ENCODE measurements at regions not wholly inside any gene's neighbourhood (a gene's known extent, or its start where the extent isn't known, plus 50 kb on each side); places are given as distances from the start of the nearest gene placed in this dataset.

- intact Hi-C loops (cut with DNase I), result no loop called here
- TF ChIP-seq CTCF (IDR thresholded peaks at IDR 0.05), result no peak
- no peak for TF ChIP-seq EP300 (IDR thresholded peaks at IDR 0.05)
- TF ChIP-seq POLR2AphosphoS5 (IDR thresholded peaks at IDR 0.05), result no peak
- no peak for TF ChIP-seq POLR2A (IDR thresholded peaks at IDR 0.05)
- WGBS, 2 donors, result 95 to 96% methylated on average over 1 of the region's 1 CpG
Observed at GRCh38 chr4:166458756-166459155, 585.7 kb downstream of the TLL1 start.

GRCh38 chr4:166459621-166460020, 586.6 kb downstream of the TLL1 start:
- H3K9me3 ChIP-seq, result no peaks in the 10 kb centered on the region
- H3K4me1 ChIP-seq, result no peaks in the 10 kb centered on the region
- intact Hi-C loops (cut with DNase I), result no loop called here
- no peaks in the 10 kb centered on the region for H3K27me3 ChIP-seq
- WGBS, 2 donors, result 61 to 66% methylated on average over 5 of the region's 5 CpGs
- H3K27ac ChIP-seq, result no peak overlapping the region
- no peak for TF ChIP-seq POLR2A (IDR thresholded peaks at IDR 0.05)
- TF ChIP-seq EP300 (IDR thresholded peaks at IDR 0.05), result no peak
- TF ChIP-seq POLR2AphosphoS5 (IDR thresholded peaks at IDR 0.05), result no peak
- DNase-seq, result no peak
- H3K36me3 ChIP-seq, result no peaks in the 10 kb centered on the region
- no peak overlapping the region for H3K4me3 ChIP-seq

More at GRCh38 chr4:166458756-166459155, 585.7 kb downstream of the TLL1 start:
- no peaks in the 10 kb centered on the region for H3K4me1 ChIP-seq
- H3K27me3 ChIP-seq, result no peaks in the 10 kb centered on the region
- no peak overlapping the region for H3K4me3 ChIP-seq
- no peaks in the 10 kb centered on the region for H3K36me3 ChIP-seq
- no peaks in the 10 kb centered on the region for H3K9me3 ChIP-seq
- no peak overlapping the region for H3K27ac ChIP-seq
- no peak for DNase-seq

GRCh38 chr4:166460769-166461550, 587.9 kb downstream of the TLL1 start:
- no peaks in the 10 kb centered on the region for H3K9me3 ChIP-seq
- no peaks in the 10 kb centered on the region for H3K27me3 ChIP-seq
- H3K27ac ChIP-seq, result no peak overlapping the region
- H3K36me3 ChIP-seq, result no peaks in the 10 kb centered on the region
- intact Hi-C loops (cut with DNase I), result no loop called here
- no peak for DNase-seq
- TF ChIP-seq EP300 (IDR thresholded peaks at IDR 0.05), result no peak
- no peak for TF ChIP-seq CTCF (IDR thresholded peaks at IDR 0.05)
- TF ChIP-seq POLR2A (IDR thresholded peaks at IDR 0.05), result no peak
- TF ChIP-seq POLR2AphosphoS5 (IDR thresholded peaks at IDR 0.05), result no peak
- H3K4me3 ChIP-seq, result no peak overlapping the region
- whole genome bisulfite sequencing, 2 donors, result 64 to 77% methylated on average over 3 of the region's 3 CpGs
- H3K4me1 ChIP-seq, result no peaks in the 10 kb centered on the region

GRCh38 chr4:166481055-166481454, 608.0 kb downstream of the TLL1 start:
- H3K27ac ChIP-seq, result no peak overlapping the region
- no peaks in the 10 kb centered on the region for H3K4me1 ChIP-seq
- no peaks in the 10 kb centered on the region for H3K9me3 ChIP-seq
- H3K36me3 ChIP-seq, result no peaks in the 10 kb centered on the region
- H3K27me3 ChIP-seq, result no peaks in the 10 kb centered on the region
- H3K4me3 ChIP-seq, result no peak overlapping the region
- WGBS, 2 donors, result 74 to 88% methylated on average over 2 of the region's 2 CpGs
- no peak for DNase-seq
- no peak for TF ChIP-seq POLR2A (IDR thresholded peaks at IDR 0.05)
- intact Hi-C loops (cut with DNase I), result no loop called here

GRCh38 chr4:166481739-166482138, 608.7 kb downstream of the TLL1 start:
- no peak overlapping the region for H3K27ac ChIP-seq
- H3K4me3 ChIP-seq, result no peak overlapping the region
- H3K4me1 ChIP-seq, result no peaks in the 10 kb centered on the region
- DNase-seq, result no peak
- TF ChIP-seq POLR2A (IDR thresholded peaks at IDR 0.05), result no peak
- no peak for TF ChIP-seq EP300 (IDR thresholded peaks at IDR 0.05)
- no peak for TF ChIP-seq POLR2AphosphoS5 (IDR thresholded peaks at IDR 0.05)
- TF ChIP-seq CTCF (IDR thresholded peaks at IDR 0.05), result no peak
- H3K27me3 ChIP-seq, result no peaks in the 10 kb centered on the region
- H3K9me3 ChIP-seq, result no peaks in the 10 kb centered on the region
- intact Hi-C loops (cut with DNase I), result no loop called here
- no peaks in the 10 kb centered on the region for H3K36me3 ChIP-seq

- WGBS, 2 donors, result 17 to 57% methylated on average over 1 of the region's 1 CpG
- intact Hi-C loops (cut with DNase I), result no loop called here
- no peaks in the 10 kb centered on the region for H3K36me3 ChIP-seq
- DNase-seq, result no peak
- TF ChIP-seq CTCF (IDR thresholded peaks at IDR 0.05) (no peak), POLR2AphosphoS5 (IDR thresholded peaks at IDR 0.05) (no peak), EP300 (IDR thresholded peaks at IDR 0.05) (no peak), POLR2A (IDR thresholded peaks at IDR 0.05) (no peak)
- H3K27me3 ChIP-seq, result no peaks in the 10 kb centered on the region
- no peaks in the 10 kb centered on the region for H3K4me1 ChIP-seq
- no peak overlapping the region for H3K4me3 ChIP-seq
- no peaks in the 10 kb centered on the region for H3K9me3 ChIP-seq
- no peak overlapping the region for H3K27ac ChIP-seq
Observed at GRCh38 chr4:166482758-166483157, 609.7 kb downstream of the TLL1 start.

Measured in sigmoid colon (tissue), 6 donors.